ENCODE measurements at regions not wholly inside any gene's neighbourhood (a gene's known extent, or its start where the extent isn't known, plus 50 kb on each side); places are given as distances from the start of the nearest gene placed in this dataset.
"Not testable (repeated sequence)": the region's sequence is repeated elsewhere in the genome, so short reads cannot be mapped to it uniquely, and the experiment has no call there.

- DNase-seq (ENCODE audit: low spot score): no peak
These were observed 157.9 kb downstream of the UQCRFS1 start for GRCh38 chr19:29054886-29055675.

GRCh38 chr19:29048873-29049272 is 164.1 kb downstream of the UQCRFS1 start:
- no peak for DNase-seq (ENCODE audit: low spot score)

GRCh38 chr19:29045679-29046254 is 167.2 kb downstream of the UQCRFS1 start:
- no peak for DNase-seq (ENCODE audit: low spot score)

GRCh38 chr19:29044037-29044436 is 168.9 kb downstream of the UQCRFS1 start:
- no peak for DNase-seq (ENCODE audit: low spot score)

- DNase-seq (ENCODE audit: low spot score): no peak
These were observed 170.5 kb downstream of the UQCRFS1 start for GRCh38 chr19:29042450-29042849.

- peak; percentile 74 for DNase-seq (ENCODE audit: low spot score)
These were observed 172.0 kb downstream of the UQCRFS1 start for GRCh38 chr19:29040951-29041350.

GRCh38 chr19:29040292-29040691 is 172.7 kb downstream of the UQCRFS1 start:
- DNase-seq (ENCODE audit: low spot score): no peak

GRCh38 chr19:29039036-29039435 is 173.9 kb downstream of the UQCRFS1 start:
- DNase-seq (ENCODE audit: low spot score): not testable (repeated sequence)

GRCh38 chr19:29031216-29031615 is 181.7 kb downstream of the UQCRFS1 start:
- DNase-seq (ENCODE audit: low spot score): no peak

- no peak for DNase-seq (ENCODE audit: low spot score)
These were observed 183.5 kb downstream of the UQCRFS1 start for GRCh38 chr19:29029268-29029958.

- no peak for DNase-seq (ENCODE audit: low spot score)
These were observed 190.4 kb downstream of the UQCRFS1 start for GRCh38 chr19:29022599-29022998.

- DNase-seq (ENCODE audit: low spot score): no peak
These were observed 190.8 kb downstream of the UQCRFS1 start for GRCh38 chr19:29022165-29022564.

- no peak for DNase-seq (ENCODE audit: low spot score)
These were observed 191.6 kb downstream of the UQCRFS1 start for GRCh38 chr19:29021232-29021916.

GRCh38 chr19:29019403-29019802 is 193.5 kb downstream of the UQCRFS1 start:
- DNase-seq (ENCODE audit: low spot score): no peak

GRCh38 chr19:29018542-29018941 is 194.4 kb downstream of the UQCRFS1 start:
- no peak for DNase-seq (ENCODE audit: low spot score)

- no peak for DNase-seq (ENCODE audit: low spot score)
These were observed 195.2 kb downstream of the UQCRFS1 start for GRCh38 chr19:29017788-29018187.

GRCh38 chr19:29016926-29017760 is 195.8 kb downstream of the UQCRFS1 start:
- DNase-seq (ENCODE audit: low spot score): no peak

- DNase-seq (ENCODE audit: low spot score): no peak
These were observed 196.6 kb downstream of the UQCRFS1 start for GRCh38 chr19:29016353-29016752.

GRCh38 chr19:29015569-29015968 is 197.4 kb downstream of the UQCRFS1 start:
- DNase-seq (ENCODE audit: low spot score): no peak

- no peak for DNase-seq (ENCODE audit: low spot score)
These were observed 198.0 kb downstream of the UQCRFS1 start for GRCh38 chr19:29014857-29015436.

GRCh38 chr19:29013988-29014387 is 199.0 kb downstream of the UQCRFS1 start:
- no peak for DNase-seq (ENCODE audit: low spot score)

Measured in iPS-NIHi11 (cell line).